Bone marrow (tissue), 2 donors: ENCODE measurements at regions not wholly inside any gene's neighbourhood (a gene's known extent, or its start where the extent isn't known, plus 50 kb on each side); places are given as distances from the start of the nearest gene placed in this dataset.
"Not testable (repeated sequence)": the region's sequence is repeated elsewhere in the genome, so short reads cannot be mapped to it uniquely, and the experiment has no call there.

ENCODE experiments used
- DNase-seq, 2 donors: peaks; one replicate each; lab custom pipeline; 2025; lab: John Stamatoyannopoulos, UW

DNA sequence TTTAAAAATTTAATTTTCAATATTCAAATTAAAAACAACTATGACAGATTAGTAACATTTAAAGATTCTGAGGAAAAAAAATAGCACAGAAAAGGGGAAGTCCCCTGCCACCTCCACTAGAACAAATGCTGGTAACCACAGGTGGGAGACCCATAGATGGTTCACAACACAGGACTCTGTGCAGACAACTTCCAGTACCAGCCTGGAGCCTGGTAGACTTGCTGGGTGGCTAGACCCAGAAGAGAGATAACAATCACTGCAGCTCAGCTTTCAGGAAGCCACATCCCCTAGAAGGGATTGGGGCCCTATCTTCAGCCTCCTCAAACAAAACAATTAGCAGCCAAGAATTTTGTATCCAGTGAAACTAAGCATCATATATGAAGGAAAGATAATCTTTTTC is 179.6 kb upstream of the RND3 start:
- DNase-seq = not testable (repeated sequence)

DNA sequence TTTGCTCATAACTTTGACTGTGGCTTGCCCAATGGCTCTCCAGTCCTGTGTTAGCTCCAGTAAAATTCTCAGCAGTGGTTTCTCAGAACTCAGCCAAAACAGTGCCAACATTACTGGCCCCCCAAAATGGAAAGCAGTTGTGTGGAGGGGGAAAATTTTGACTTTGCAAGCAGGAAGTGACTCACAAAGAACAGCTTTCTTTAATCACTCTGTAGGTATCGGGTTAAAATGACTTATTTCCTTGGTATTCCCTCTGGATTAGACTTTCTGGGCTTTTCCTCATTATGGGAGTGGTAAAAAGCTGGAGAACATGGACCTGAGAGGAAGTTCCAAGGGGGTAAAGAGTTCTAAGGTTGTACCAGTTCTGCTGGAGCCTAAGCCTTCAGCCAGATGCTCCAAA is 175.7 kb upstream of the RND3 start:
- DNase-seq = no peak

DNA sequence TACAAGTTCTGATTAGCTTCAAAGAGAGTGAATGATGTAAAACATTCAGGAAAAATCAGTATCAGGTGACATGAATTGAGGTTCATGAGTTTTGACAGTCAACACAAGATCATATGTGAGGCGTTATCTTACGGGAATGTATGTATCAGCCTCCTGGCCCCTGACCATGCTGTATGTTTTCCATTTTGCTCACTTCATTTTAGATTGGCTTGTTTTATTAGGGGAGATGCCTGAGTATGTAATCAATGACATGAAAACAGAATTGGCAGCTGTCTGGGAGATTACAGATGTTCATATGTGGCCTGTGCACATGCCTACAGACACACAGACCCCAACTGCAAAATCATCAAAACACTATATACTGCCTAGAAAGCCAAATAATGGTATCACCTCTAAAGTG is 168.5 kb upstream of the RND3 start:
- no peak for DNase-seq

DNA sequence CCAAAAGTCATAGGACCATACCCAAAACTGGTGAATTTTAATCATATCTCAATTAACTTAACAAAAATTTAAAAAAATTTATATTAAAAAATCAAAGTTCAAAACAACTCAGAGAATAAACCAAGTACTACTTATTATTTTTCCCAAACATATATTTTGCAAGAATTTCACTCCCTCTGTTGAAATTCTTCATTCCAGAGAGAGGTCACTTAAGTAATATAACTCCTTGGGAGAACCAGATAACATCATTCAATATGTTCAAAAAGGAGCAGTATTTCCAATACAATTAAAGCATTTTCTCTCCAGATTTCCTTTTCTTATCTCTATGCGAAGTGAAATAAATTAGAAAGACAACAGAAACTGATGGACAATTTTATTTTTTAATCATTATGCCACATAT is 165.9 kb upstream of the RND3 start:
- DNase-seq = no peak

DNA sequence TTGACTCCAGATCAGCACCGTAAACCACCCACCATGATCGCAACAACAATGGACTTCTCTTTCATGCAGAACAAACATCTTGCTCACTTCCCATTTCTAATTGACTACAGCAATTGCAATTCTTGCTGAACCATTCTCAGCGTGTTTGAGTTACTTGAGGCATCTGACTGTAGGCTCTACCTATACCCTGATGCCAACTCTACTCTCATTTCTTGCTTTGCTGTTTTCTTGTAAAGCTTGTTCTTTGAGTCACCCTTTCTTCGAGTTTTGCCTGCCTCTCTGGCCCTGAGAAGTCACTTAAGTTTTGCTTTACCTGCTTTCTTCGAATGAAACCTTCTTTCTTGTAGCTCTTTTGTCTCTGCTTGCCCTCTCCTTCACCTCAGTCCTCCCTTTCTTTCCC is 160.5 kb upstream of the RND3 start:
- no peak for DNase-seq

DNA sequence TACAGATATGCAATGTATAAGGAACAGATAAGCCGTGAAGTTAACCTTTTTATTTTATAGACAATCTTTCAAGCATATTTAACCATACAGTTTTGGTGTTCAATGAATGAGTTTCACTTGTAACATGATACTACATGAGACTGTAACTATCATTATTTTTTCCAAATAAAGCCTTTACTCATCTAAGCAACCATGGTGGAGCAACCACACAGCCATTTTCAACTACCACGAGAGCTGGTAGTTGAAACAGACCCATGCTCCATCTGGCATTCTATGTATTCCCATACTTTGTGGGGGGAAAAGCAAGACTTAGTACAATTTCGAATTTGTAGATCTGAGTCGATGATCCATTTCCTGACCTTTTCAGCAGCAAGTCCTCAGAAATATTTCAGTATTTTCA is 159.3 kb upstream of the RND3 start:
- DNase-seq = no peak

DNA sequence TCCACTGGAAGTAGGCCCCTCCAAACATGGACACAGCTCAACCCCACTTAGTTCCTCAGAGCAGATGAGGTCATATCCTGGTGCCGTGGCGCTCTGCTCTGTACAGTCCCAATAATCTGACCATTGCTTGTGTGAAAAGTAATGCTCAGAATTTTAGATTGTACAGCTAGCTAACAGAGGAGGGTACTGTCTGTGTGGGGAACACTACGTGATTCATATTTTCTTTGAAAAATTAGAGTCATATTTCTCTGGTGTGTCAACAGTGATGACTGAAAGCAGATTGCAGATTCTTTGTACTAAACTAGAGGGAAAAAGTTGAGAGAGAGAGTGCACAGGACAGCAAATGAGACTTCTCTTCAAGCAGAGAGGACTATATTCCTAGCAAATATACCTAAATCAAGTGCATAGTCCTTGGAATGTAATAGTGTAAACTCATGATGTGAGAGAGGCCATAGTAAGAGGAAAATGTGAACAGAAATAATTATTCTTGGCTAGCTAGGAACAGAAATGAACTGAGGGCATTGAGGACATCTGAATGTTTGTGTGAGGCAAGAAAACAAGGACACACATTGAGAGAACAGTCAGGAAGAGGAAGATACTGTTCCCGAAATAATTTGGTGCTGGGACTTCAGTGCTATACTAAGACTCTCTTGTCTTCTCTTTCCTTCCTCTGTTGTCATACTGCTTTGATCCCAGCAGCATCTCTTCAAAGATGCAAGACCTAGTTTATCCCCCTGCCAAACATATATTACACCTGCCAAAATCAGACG is 157.0 kb upstream of the RND3 start:
- DNase-seq = no peak

DNA sequence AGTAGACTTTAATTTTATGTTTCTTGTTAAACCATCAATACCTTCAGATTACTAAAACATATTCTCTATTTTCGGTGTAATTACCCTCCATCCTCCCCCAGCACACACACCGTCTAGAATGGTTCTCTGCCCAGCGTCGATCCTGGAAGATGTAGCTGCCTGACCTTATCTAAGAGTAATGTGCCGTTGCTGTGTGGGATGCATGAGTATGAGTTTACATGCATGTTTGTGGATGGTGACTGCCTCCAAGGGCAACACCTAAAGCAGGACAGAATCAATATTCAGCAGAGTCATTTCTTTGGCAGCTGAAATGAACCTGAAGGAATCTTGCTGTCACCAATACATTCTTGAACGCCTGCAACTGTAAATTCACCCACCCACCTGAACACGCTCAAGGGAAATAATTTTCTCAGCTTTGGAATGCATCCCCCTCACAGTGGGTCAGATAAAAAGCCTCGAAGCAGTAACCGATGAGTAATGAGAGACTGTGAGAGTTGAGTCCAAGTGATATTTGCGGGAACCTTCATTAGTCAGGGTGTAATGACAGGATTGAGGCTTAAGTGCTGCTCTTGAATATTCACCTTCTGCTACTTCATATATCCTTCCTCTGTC is 155.8 kb upstream of the RND3 start:
- no peak for DNase-seq

DNA sequence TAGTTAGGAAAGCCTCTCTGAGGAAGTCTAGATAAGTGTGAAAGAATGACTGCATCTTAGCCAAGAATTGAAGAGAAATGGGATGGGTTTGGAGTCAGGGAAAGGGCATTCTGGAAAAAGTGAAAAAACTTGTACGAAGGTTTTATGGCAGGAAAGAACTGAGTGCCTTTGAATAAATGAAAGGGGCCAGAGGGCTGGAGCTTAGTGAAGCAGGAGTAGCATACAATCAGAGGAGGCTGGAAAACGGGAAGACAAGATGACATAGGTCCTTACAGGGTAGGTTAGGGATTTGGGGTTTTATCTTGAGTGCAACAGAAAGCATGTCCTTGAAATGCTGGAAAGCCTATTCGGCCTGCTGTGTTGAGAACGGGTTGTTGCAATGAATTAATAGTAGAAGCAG is 152.6 kb upstream of the RND3 start:
- DNase-seq = no peak

DNA sequence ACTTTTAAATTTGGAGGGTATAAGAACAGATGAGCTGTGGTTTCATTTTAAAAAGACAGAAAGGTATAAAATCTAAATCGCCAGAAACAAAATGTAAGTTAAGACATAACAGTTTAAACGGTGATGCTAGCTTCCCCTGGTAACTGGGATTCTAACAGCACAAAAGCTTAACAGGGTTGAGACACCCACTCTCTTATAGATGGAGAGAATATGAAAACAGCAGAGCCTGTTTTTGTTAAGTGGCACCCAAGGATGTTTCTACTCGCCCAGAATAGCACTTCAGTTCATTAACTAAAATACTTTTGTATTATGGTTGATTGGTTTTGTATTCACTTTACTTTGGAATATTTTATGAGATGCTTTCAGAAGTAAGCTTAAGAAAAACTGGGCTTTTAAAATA is 151.9 kb upstream of the RND3 start:
- DNase-seq = no peak

DNA sequence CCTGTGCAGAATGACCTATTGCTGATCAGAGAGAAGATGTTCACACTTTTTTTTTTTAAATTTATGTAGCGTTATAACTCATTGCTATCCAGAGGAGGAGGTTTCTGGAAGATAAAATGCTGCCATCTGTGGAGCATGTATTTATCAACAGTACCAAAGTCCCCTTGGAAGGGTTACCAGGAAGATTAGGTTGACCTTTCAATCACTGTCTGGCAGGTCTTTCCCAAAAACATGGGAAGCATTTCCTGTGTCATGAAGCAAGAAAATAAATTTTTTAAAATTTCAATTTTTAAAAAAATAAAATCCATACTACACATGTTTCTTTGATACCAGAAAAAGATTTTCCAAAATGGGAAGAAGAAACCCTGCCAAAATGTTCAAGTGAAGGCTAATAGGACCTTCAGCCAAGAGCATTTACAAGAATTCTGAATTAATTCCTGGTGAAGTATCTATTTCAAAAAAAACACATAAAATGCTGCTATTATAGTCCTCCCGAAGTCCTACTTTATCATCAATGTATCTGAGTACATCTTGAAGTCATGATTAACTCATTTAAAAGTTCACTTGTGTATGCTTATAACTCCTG is 143.9 kb upstream of the RND3 start:
- DNase-seq = no peak

DNA sequence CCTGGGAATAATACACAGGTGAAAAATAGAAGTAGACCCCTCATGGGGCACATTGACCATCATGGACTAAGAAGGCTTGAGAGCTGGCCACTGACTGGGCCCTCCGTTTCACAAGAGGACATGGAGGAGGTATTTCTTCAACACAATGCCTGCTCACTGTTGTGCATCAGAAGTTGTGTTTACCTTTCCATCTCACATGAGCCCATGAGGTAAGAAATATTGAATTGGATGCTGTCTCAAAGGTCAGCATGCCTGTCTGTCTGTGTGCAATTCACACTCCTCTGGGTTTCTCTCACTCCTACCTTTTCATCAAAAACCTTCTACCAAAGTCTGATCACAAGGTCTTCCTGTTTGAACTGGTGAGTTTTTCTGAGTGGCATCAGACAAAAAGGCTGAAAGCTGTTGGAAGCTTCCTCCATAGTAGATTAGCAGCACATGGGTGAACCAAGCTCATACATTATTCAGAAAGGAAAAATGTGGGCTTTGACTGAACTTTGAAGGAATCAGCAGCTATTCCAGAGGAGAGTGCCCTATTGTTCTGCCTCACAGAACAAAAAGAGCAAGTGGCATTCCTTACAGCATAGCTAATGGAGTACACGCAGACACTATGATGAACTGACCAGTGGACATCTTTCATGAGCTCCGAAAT is 143.2 kb upstream of the RND3 start:
- DNase-seq = no peak

DNA sequence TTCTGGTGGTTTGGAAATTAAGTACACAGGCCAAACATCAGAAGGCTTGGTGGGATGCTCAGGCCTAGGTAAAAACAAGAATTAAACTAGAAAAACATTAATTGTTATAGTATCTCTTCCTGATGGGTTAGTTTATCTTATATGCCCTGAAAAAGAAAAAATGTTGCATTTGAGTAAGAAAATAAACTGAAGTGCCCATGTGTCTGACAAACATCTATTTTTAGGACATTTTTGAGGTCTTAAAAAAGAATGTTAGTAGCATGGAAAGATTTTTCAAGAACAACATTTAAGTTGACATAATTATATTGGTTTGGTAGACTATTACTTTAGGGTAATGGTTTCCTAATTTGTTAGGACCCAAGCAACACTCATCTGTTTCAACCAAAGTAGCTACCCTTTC is 140.1 kb upstream of the RND3 start:
- no peak for DNase-seq

DNA sequence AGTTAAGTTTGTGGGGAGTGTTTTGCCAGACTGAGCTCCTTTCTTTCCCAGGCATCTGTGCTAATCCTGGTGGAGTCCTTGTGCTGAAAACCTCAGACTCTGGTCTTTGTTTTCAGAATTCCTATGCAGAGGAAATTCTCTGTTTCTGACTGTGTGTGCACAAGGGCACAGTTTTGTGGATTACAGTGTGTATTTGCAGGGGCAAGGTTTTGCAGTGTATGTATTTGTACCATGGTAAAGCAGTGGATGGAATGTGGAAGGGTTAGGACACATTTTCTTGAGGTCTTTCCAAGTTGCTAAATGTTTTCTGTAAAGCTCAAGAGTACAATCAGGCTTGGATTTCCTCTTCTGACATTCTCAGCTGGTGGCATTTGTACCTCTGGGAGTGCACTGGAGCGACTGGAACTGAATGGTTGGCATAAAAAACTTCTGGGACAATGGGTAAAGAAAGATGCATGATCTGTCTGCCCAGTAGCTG is 139.5 kb upstream of the RND3 start:
- no peak for DNase-seq

DNA sequence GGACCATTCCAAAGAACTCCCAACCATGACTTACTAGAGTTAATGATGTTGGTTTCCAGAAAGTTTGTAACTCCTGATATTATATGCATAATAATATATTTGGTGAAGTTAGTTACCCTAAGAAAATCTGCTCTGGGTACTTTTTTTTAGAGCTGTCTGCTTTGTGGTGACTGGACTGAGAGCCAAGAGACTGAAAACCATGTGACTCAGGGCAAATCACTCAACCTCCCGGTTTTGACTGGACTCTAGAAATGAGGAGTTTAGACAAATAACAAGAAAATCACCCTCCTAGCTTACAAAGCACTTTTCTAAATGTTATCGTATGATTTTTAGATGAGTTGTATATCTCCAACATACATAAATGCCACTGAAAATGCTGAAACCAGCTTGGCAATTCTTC is 138.3 kb upstream of the RND3 start:
- no peak for DNase-seq

DNA sequence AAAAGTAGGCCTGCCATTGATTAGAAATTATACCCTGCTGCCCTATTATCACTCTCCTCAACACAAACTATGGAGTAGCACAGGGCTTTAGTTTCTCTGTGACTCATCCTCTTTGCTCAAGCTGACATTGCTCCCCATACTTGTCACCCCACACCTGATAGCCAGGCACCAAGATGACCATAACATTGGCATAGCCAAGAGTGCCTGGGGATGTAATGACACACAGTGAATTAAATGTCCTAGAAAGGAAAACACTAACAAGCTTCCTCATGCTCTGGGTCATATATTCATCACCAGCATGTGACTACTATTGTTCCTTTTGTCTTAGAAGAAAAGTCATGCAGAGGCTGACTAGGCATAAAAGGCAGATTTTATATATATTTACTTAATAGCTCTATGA is 137.8 kb upstream of the RND3 start:
- DNase-seq = no peak

DNA sequence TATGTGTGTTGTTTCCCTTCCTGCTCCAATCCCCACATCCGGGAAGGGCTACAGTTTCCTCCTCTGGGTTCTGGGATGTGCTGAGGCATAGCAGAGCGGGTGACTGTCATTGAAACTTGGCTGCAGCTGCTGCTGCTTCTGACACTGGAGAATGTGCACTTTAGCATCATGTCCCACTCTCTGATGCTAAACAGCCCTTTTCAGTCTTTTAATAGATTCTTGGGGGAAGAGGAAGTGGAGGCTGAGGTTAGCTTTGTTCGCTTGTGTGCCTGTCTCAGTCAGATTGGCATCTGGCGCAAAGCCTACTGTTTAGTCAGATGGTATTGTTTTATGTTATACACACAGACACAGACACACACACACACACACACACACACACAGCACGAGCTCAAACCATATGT is 136.5 kb upstream of the RND3 start:
- DNase-seq = no peak

DNA sequence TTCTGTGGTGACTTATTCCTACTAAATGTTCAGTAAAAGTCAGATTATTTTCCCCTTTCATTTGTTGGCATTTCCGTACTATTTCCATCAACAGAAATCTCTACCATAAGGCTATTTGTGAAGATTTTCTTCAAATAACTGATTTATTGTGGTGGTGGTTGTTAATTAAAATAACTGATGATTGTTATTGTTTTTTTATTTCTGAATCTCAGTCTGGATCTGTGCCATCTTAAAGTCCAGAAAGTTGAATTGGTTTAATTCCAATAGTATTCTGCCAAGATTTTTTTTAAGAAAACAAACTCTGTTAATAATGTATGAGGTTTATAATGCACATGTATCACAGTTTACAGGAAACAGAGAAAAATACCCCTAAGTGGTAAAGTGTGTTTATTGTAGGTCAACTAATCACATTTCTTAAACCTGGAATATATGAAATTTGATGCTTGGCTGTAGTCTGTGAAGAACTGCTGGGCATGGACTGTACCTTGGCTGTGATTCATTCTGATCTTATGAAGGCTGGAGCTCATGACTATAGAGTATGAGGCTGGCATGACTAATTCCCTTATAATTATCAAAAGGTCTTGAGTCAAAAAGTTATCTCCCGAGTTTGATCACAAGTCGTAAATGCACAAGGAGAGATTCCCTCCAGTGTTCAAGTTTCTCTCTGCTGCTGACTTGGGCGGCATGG is 134.2 kb upstream of the RND3 start:
- no peak for DNase-seq

DNA sequence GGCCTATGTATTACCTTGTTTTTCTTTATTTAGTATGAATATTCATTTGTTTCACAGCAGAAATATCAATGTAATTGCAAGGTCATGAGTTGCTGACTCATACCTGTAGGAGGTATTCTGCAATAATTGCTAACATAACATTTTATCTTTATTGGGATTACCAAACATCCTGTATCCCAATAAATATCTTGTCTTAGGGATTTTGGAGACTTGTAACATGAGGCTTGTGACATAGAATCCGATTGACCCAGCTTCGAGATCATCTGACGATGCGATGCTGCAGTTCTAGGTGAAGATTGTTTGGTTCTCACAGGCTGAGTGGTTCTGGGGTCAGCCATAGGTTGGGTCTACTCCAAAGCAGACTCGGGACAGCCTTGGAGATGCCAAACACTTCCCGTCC is 133.4 kb upstream of the RND3 start:
- DNase-seq = no peak

DNA sequence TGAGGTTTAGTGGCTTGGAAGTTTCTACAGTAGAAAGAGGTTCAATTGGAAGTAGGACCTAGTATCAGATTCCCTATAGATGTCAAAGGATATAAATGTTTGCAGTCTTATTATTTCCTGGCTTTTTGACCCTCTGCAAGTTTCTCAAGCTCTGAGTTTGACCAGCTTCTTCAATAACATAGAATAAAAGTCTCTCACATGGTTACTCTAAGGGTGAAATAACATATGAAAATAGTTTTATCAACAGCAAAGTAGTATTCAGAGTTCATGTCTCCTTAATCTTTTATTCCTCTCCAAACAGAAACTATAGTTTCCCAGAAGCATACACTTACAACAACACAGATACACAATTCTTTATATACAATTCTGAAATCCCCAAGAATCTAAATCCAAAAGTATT is 132.9 kb upstream of the RND3 start:
- no peak for DNase-seq

DNA sequence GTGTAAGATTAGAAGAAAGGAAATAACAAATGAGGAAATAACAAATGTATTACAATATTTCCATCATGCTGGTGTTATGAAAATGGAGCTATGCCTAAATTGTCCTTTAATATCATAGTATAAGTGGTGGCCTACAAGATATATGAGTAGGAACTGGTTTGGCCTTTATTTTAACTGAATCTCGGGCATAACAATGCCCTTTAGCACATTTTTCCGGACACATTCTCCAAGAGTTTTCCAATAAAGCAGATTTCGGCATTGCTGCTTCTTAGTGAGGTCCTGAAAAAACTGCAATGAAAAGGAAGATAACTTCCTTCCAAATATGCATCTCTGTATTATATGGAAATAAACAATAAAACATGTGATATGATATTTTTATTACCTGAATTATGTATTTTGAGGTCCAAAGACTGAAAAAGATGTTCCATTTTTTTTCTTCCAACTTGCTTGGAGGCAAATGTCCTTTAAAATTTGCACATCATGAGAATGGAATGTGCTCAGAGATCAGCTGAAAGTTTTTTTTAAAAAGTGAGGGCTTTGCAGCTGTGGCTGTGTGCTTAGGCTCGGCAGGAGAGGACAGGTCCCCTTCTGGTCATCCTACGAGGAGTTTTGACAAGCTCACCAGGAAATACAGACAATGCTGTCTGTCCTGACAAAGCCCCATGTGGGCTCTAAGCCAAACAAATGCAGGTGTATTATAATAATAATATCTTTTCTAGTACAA is 132.3 kb upstream of the RND3 start:
- no peak for DNase-seq
